ENCODE measurements at regions not wholly inside any gene's neighbourhood (a gene's known extent, or its start where the extent isn't known, plus 50 kb on each side); places are given as distances from the start of the nearest gene placed in this dataset.

GRCh38 chr1:3998086-3998485, 98.0 kb upstream of the C1orf174 start:
- TF ChIP-seq L3MBTL2 (conservative IDR thresholded peaks at IDR 0.05): no peak
- TF ChIP-seq BHLHE40 (IDR thresholded peaks at IDR 0.05; ENCODE audit: borderline replicate concordance): no peak
- TF ChIP-seq SP1 (IDR thresholded peaks at IDR 0.05): no peak
- no peak for TF ChIP-seq HDGF (IDR thresholded peaks at IDR 0.05; ENCODE audit: borderline replicate concordance)
- no peak for TF ChIP-seq FOXM1 (IDR thresholded peaks at IDR 0.05; ENCODE audit: borderline replicate concordance)
- no peak for TF ChIP-seq SUZ12 (IDR thresholded peaks at IDR 0.05)
- TF ChIP-seq ELF4 (IDR thresholded peaks at IDR 0.05): no peak
- no peak for TF ChIP-seq FOXK2 (IDR thresholded peaks at IDR 0.05)
- TF ChIP-seq LEF1 (IDR thresholded peaks at IDR 0.05; ENCODE audit: borderline replicate concordance): no peak
- no peak for TF ChIP-seq FOXA1 (IDR thresholded peaks at IDR 0.05)
- TF ChIP-seq PKNOX1 (IDR thresholded peaks at IDR 0.05): no peak
- TF ChIP-seq ZNF384 (IDR thresholded peaks at IDR 0.05): no peak
